ENCODE measurements at regions not wholly inside any gene's neighbourhood (a gene's known extent, or its start where the extent isn't known, plus 50 kb on each side); places are given as distances from the start of the nearest gene placed in this dataset.
"Not testable (repeated sequence)": the region's sequence is repeated elsewhere in the genome, so short reads cannot be mapped to it uniquely, and the experiment has no call there.

DNA sequence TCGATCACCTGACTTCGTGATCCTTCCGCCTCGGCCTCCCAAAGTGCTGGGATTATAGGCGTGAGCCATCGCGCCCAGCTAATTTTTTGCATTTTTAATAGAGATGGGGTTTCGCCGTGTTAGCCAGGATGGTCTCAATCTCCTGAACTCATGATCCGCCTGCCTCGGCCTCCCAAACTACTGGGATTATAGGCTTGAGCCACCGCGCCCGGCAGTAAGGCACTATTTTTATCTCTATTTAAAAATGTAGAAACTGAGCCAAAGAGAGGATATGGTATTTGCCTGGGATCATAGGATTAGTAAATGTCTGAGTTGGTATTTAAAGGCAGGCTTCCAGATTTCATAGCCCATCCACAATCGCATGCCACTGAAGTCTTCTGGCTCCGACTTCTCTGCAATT is 96.6 kb upstream of the ZNG1F start:
- H3K4me1 ChIP-seq (ENCODE audit: control insufficient read depth, extremely low read depth, insufficient read depth, low read length); dilution Hi-C loops (cut with MboI; ENCODE audit: extremely low pct_ligation_motif_present, low sequenced_read_pairs); H3K36me3 ChIP-seq (ENCODE audit: control insufficient read depth in 2 of 2, extremely low read depth in 1 of 2, insufficient read depth in 2 of 2, low read length in 2 of 2); H3K4me3 ChIP-seq (replicated peaks in 1 of 3; ENCODE audit: insufficient read depth in 1 of 3, low read depth in 1 of 3, low read length in 3 of 3); H3K27me3 ChIP-seq (ENCODE audit: control insufficient read depth in 2 of 2, insufficient read depth in 2 of 2, low read length in 2 of 2); H3K9me1 ChIP-seq (replicated peaks; ENCODE audit: control insufficient read depth, extremely low read depth, insufficient read depth, low read length); BruUV-seq (replicated peaks); H2AFZ ChIP-seq (ENCODE audit: low read depth, low read length); POLR2A ChIA-PET; H3K9me3 ChIP-seq (replicated peaks; ENCODE audit: control insufficient read depth, insufficient read depth, low read length); intact Hi-C loops (cut with micrococcal nuclease); CTCF ChIA-PET; H3K4me2 ChIP-seq (ENCODE audit: insufficient read depth, low read length); H4K20me1 ChIP-seq (replicated peaks; ENCODE audit: control insufficient read depth, extremely low read depth, insufficient read depth, low read length); DNase-seq (ENCODE audit: low read depth, low spot score); H3K9ac ChIP-seq (replicated peaks; ENCODE audit: extremely low read depth, insufficient read depth, low read length); FAIRE-seq; H3K79me2 ChIP-seq (ENCODE audit: control insufficient read depth, insufficient read depth, low read length); H3K27ac ChIP-seq (ENCODE audit: insufficient read depth, low read depth, low read length): not testable (repeated sequence)

GRCh38 chr9:41280299-41281238 is 91.5 kb upstream of the ZNG1F start:
- POLR2A ChIA-PET; H3K4me3 ChIP-seq (replicated peaks in 1 of 3; ENCODE audit: insufficient read depth in 1 of 3, low read depth in 1 of 3, low read length in 3 of 3); H3K4me1 ChIP-seq (ENCODE audit: control insufficient read depth, extremely low read depth, insufficient read depth, low read length); H3K27me3 ChIP-seq (ENCODE audit: control insufficient read depth in 2 of 2, insufficient read depth in 2 of 2, low read length in 2 of 2); H3K36me3 ChIP-seq (ENCODE audit: control insufficient read depth in 2 of 2, extremely low read depth in 1 of 2, insufficient read depth in 2 of 2, low read length in 2 of 2); H3K9me3 ChIP-seq (replicated peaks; ENCODE audit: control insufficient read depth, insufficient read depth, low read length); H3K4me2 ChIP-seq (ENCODE audit: insufficient read depth, low read length); intact Hi-C loops (cut with micrococcal nuclease); BruUV-seq (replicated peaks); H3K9ac ChIP-seq (replicated peaks; ENCODE audit: extremely low read depth, insufficient read depth, low read length); H3K9me1 ChIP-seq (replicated peaks; ENCODE audit: control insufficient read depth, extremely low read depth, insufficient read depth, low read length); H2AFZ ChIP-seq (ENCODE audit: low read depth, low read length); DNase-seq (ENCODE audit: low read depth, low spot score); H3K27ac ChIP-seq (ENCODE audit: insufficient read depth, low read depth, low read length); dilution Hi-C loops (cut with MboI; ENCODE audit: extremely low pct_ligation_motif_present, low sequenced_read_pairs); H4K20me1 ChIP-seq (replicated peaks; ENCODE audit: control insufficient read depth, extremely low read depth, insufficient read depth, low read length); CTCF ChIA-PET; H3K79me2 ChIP-seq (ENCODE audit: control insufficient read depth, insufficient read depth, low read length); FAIRE-seq: not testable (repeated sequence)

DNA sequence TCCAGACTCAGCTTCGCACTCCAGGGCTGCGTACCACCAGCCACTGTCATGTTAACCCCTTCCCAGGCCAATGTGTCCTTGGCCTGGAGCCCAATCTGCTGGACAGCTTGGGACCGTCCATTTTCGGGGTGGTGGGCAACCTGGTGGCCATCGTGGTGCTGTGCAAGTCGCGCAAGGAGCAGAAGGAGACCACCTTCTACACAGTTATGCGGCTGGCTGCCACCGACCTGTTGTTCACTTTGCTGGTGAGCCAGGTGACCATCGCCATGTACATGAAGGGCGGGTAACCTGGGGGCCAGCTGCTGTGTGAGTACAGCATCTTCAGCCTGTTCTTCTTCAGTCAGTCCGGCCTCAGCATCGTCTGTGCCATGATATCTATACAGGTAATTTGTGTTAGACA is 90.3 kb upstream of the ZNG1F start:
- H3K4me2 ChIP-seq (ENCODE audit: insufficient read depth, low read length); DNase-seq (ENCODE audit: low read depth, low spot score); H3K9me1 ChIP-seq (replicated peaks; ENCODE audit: control insufficient read depth, extremely low read depth, insufficient read depth, low read length); FAIRE-seq; H3K79me2 ChIP-seq (ENCODE audit: control insufficient read depth, insufficient read depth, low read length); POLR2A ChIA-PET; H3K27ac ChIP-seq (ENCODE audit: insufficient read depth, low read depth, low read length); H3K4me1 ChIP-seq (ENCODE audit: control insufficient read depth, extremely low read depth, insufficient read depth, low read length); H3K9me3 ChIP-seq (replicated peaks; ENCODE audit: control insufficient read depth, insufficient read depth, low read length); intact Hi-C loops (cut with micrococcal nuclease); H3K9ac ChIP-seq (replicated peaks; ENCODE audit: extremely low read depth, insufficient read depth, low read length); CTCF ChIA-PET; H3K4me3 ChIP-seq (replicated peaks in 1 of 3; ENCODE audit: insufficient read depth in 1 of 3, low read depth in 1 of 3, low read length in 3 of 3); H3K36me3 ChIP-seq (ENCODE audit: control insufficient read depth in 2 of 2, extremely low read depth in 1 of 2, insufficient read depth in 2 of 2, low read length in 2 of 2); dilution Hi-C loops (cut with MboI; ENCODE audit: extremely low pct_ligation_motif_present, low sequenced_read_pairs); H4K20me1 ChIP-seq (replicated peaks; ENCODE audit: control insufficient read depth, extremely low read depth, insufficient read depth, low read length); BruUV-seq (replicated peaks); H2AFZ ChIP-seq (ENCODE audit: low read depth, low read length); H3K27me3 ChIP-seq (ENCODE audit: control insufficient read depth in 2 of 2, insufficient read depth in 2 of 2, low read length in 2 of 2): not testable (repeated sequence)

DNA sequence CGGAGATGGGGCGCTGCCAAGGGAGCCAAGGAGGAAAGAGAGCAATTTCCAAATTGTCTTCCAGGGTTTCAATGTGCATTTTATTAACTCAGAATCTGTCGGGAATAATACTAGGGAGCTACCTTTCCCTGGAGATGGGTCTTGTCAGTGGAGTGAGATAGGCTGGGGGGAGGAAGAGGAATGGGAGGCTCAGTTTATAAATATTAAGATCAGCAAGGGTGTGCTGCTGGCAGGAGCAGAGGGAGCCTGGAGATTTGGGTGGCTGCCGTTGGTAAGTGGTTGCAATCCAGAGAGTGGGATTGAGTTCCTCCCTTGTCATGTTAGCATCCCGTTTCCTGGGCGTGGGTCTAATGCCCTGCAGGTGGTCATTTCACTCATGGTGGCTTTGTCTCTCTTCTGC is 89.9 kb upstream of the ZNG1F start:
- dilution Hi-C loops (cut with MboI; ENCODE audit: extremely low pct_ligation_motif_present, low sequenced_read_pairs); POLR2A ChIA-PET; H3K36me3 ChIP-seq (ENCODE audit: control insufficient read depth in 2 of 2, extremely low read depth in 1 of 2, insufficient read depth in 2 of 2, low read length in 2 of 2); H3K4me1 ChIP-seq (ENCODE audit: control insufficient read depth, extremely low read depth, insufficient read depth, low read length); H3K4me3 ChIP-seq (replicated peaks in 1 of 3; ENCODE audit: insufficient read depth in 1 of 3, low read depth in 1 of 3, low read length in 3 of 3); H3K9me3 ChIP-seq (replicated peaks; ENCODE audit: control insufficient read depth, insufficient read depth, low read length); FAIRE-seq; BruUV-seq (replicated peaks); H3K27me3 ChIP-seq (ENCODE audit: control insufficient read depth in 2 of 2, insufficient read depth in 2 of 2, low read length in 2 of 2); H3K9me1 ChIP-seq (replicated peaks; ENCODE audit: control insufficient read depth, extremely low read depth, insufficient read depth, low read length); CTCF ChIA-PET; H4K20me1 ChIP-seq (replicated peaks; ENCODE audit: control insufficient read depth, extremely low read depth, insufficient read depth, low read length); H2AFZ ChIP-seq (ENCODE audit: low read depth, low read length); intact Hi-C loops (cut with micrococcal nuclease); H3K4me2 ChIP-seq (ENCODE audit: insufficient read depth, low read length); DNase-seq (ENCODE audit: low read depth, low spot score); H3K9ac ChIP-seq (replicated peaks; ENCODE audit: extremely low read depth, insufficient read depth, low read length); H3K27ac ChIP-seq (ENCODE audit: insufficient read depth, low read depth, low read length); H3K79me2 ChIP-seq (ENCODE audit: control insufficient read depth, insufficient read depth, low read length): not testable (repeated sequence)
